HepG2 (cell line): ENCODE measurements at regions not wholly inside any gene's neighbourhood (a gene's known extent, or its start where the extent isn't known, plus 50 kb on each side); places are given as distances from the start of the nearest gene placed in this dataset.

Experiments used
- ATAC-seq: fragments of 200-7000 bp; cut with Tn5 transposase; 3 replicates; pipeline ENCODE4 v1.9.1; 2020; ENCODE audit warnings: mild to moderate bottlenecking, moderate library complexity
- BruUV-seq: library from RNA; stranded (reverse); fragments of 400-500 nt; replicated peaks from 2 replicates; lab custom pipeline; 2021; lab: Mats Ljungman, UMichigan
- CTCF ChIA-PET: fragments of 300-600 bp; formaldehyde crosslinking; extraction: SDS; loops from one replicate; lab custom pipeline; 2021; ENCODE audit warnings: low total read pairs, inconsistent platforms, low intra/inter-chr PET ratio; lab: Yijun Ruan, JAX
- POLR2A ChIA-PET: fragments of 350-600 bp; sonication (Branson Sonifier 250); formaldehyde crosslinking; loops from one replicate; lab custom pipeline; 2020; ENCODE audit warnings: antibody characterized with exemption, inconsistent platforms; lab: Yijun Ruan, JAX
- DNase-seq: peaks from one replicate; pipeline ENCODE4 v3.0.0-alpha.2; 2015; ENCODE audit warnings: low spot score
- FAIRE-seq: peaks from 3 replicates; lab custom pipeline; 2011; peaks lifted over from hg19 to GRCh38; lab: Jason Lieb, UNC
- H2AFZ ChIP-seq: one replicate; pipeline ENCODE4 v1.6.1; 2011; ENCODE audit warnings: low read length, inconsistent platforms
- H3K27ac ChIP-seq: fragments of 300-600 bp; 3 replicates; pipeline ENCODE4 v1.8.0; 2011; ENCODE audit warnings: mixed run types, mild to moderate bottlenecking, mixed read lengths, low read length, inconsistent platforms; ENCODE audit not compliant: insufficient read depth; ENCODE audit errors: extremely low read length
- H3K27me3 ChIP-seq, 2 experiments: fragments of 200-600 bp in 1 of 2; 2 replicates in 1 of 2; 3 replicates in 1 of 2; pipeline versions ENCODE4 v1.6.0 to v1.8.0; 2011; ENCODE audit warnings: low read length in 2 of 2, mild to moderate bottlenecking in 2 of 2, moderate library complexity in 2 of 2, inconsistent platforms in 1 of 2; ENCODE audit not compliant: insufficient read depth in 2 of 2, control insufficient read depth in 1 of 2
- H3K36me3 ChIP-seq, 2 experiments: fragments of 200-600 bp in 1 of 2; replicated peaks in 1 of 2; 2 replicates in 1 of 2; 3 replicates in 1 of 2; pipeline versions ENCODE4 v1.5.1 to v1.8.0; 2011; ENCODE audit warnings: low read length in 2 of 2, inconsistent platforms in 1 of 2; ENCODE audit not compliant: insufficient read depth in 2 of 2, control insufficient read depth in 1 of 2
- H3K4me1 ChIP-seq: 2 replicates; pipeline ENCODE4 v1.5.1; 2012; ENCODE audit warnings: low read length, inconsistent platforms; ENCODE audit not compliant: insufficient read depth
- H3K4me2 ChIP-seq: 2 replicates; pipeline ENCODE4 v1.6.0; 2011; ENCODE audit warnings: low read depth, low read length, inconsistent platforms
- H3K4me3 ChIP-seq, 3 experiments: fragments of 200-600 bp in 1 of 3; sonication (generic), shearing (Covaris generic) in 1 of 3; replicated peaks in 1 of 3; 2 replicates each; pipeline ENCODE4 v1.5.1; 2011 to 2016; ENCODE audit warnings: low read length in 3 of 3, inconsistent platforms in 2 of 3, low read depth in 2 of 3, mild to moderate bottlenecking in 2 of 3, control low read depth in 1 of 3, mixed read lengths in 1 of 3; ENCODE audit not compliant: insufficient read depth in 1 of 3
- H3K79me2 ChIP-seq: one replicate; pipeline ENCODE4 v1.6.1; 2011; ENCODE audit warnings: low read length, inconsistent platforms; ENCODE audit not compliant: insufficient read depth
- H3K9ac ChIP-seq: 2 replicates; pipeline ENCODE4 v1.6.0; 2011; ENCODE audit warnings: mild to moderate bottlenecking, low read depth, low read length, inconsistent platforms; ENCODE audit not compliant: insufficient read depth
- H3K9me3 ChIP-seq: 2 replicates; pipeline ENCODE4 v1.5.1; 2012; ENCODE audit warnings: mild to moderate bottlenecking, low read length
- H4K20me1 ChIP-seq: 2 replicates; pipeline ENCODE4 v1.6.0; 2011; ENCODE audit warnings: inconsistent platforms, mild to moderate bottlenecking, low read length, moderate library complexity; ENCODE audit not compliant: insufficient read depth
- ARID3A ChIP-seq: IDR thresholded peaks from 2 replicates; pipeline ENCODE4 v1.6.1; 2012; ENCODE audit warnings: low read depth, low read length, improper control_type of control experiment
- ATF3 ChIP-seq: sonication (generic); formaldehyde crosslinking; IDR thresholded peaks from 2 replicates; pipeline ENCODE4 v1.4.0; 2020; ENCODE audit warnings: missing genetic modification reagents
- BCLAF1 ChIP-seq: fragments of 450-650 bp; IDR thresholded peaks from 2 replicates; pipeline ENCODE4 v1.6.1; 2017; ENCODE audit warnings: mild to moderate bottlenecking
- CEBPZ ChIP-seq: IDR thresholded peaks from 2 replicates; pipeline ENCODE4 v1.6.1; 2012; ENCODE audit warnings: low read length, improper control_type of control experiment
- CHD4 ChIP-seq: fragments of 200-600 bp; sonication (generic); IDR thresholded peaks from 2 replicates; pipeline ENCODE4 v1.7.0; 2017; ENCODE audit warnings: mild to moderate bottlenecking, low read length, borderline replicate concordance
- ETS1 ChIP-seq: sonication (generic); formaldehyde crosslinking; IDR thresholded peaks from 2 replicates; pipeline ENCODE4 v1.4.0; 2020; ENCODE audit warnings: missing genetic modification reagents
- HBP1 ChIP-seq: IDR thresholded peaks from 2 replicates; pipeline ENCODE4 v1.6.1; 2016; ENCODE audit warnings: low read depth, control low read depth
- HOXA7 ChIP-seq: sonication (generic); formaldehyde crosslinking; IDR thresholded peaks from 2 replicates; pipeline ENCODE4 v1.8.1; 2022; ENCODE audit warnings: mild to moderate bottlenecking, missing genetic modification reagents, moderate library complexity
- RCOR2 ChIP-seq: IDR thresholded peaks from 2 replicates; pipeline ENCODE4 v1.6.1; 2016; ENCODE audit warnings: missing biosample characterization, missing genetic modification reagents
- SMAD3 ChIP-seq: sonication (generic); formaldehyde crosslinking; IDR thresholded peaks from 2 replicates; pipeline ENCODE4 v1.4.0; 2020; ENCODE audit warnings: missing genetic modification reagents
- SOX13 ChIP-seq, 3 experiments: fragments of 450-650 bp in 1 of 3; sonication (generic) in 1 of 3; formaldehyde crosslinking in 1 of 3; IDR thresholded peaks in 2 of 3; conservative IDR thresholded peaks in 1 of 3; 2 replicates each; pipeline versions ENCODE4 v1.5.0 to v1.6.1; 2016 to 2020; ENCODE audit warnings: antibody characterized with exemption in 1 of 3, mild to moderate bottlenecking in 1 of 3, missing compliant biosample characterization in 1 of 3, missing genetic modification reagents in 1 of 3, moderate library complexity in 1 of 3
- SPEN ChIP-seq: sonication (generic); formaldehyde crosslinking; IDR thresholded peaks from 2 replicates; pipeline ENCODE4 v1.5.1; 2020; ENCODE audit warnings: low read depth, mild to moderate bottlenecking, missing genetic modification reagents
- ZNF343 ChIP-seq: sonication (generic); formaldehyde crosslinking; IDR thresholded peaks from 2 replicates; pipeline ENCODE4 v1.4.0; 2020; ENCODE audit warnings: mild to moderate bottlenecking, missing genetic modification reagents
- WGBS: methylation state at CpG from one replicate; pipeline ENCODE4 v1.1.6; 2017; ENCODE audit warnings: low lambda C conversion rate; 5-methylcytosine and 5-hydroxymethylcytosine counted together
- in situ Hi-C: cut with HindIII; loops from 2 replicates; pipeline ENCODE4 v1.10.0; 2017; ENCODE audit warnings: low pct_unique_long_range_greater_than_20kb; ENCODE audit not compliant: extremely low pct_ligation_motif_present
- intact Hi-C: fragments of 100-400 bp; cut with micrococcal nuclease; formaldehyde crosslinking; loops from one replicate; pipeline ENCODE4 v1.10.0; 2022; ENCODE audit not compliant: unreplicated experiment

- TF ChIP-seq SPEN (CRISPR knock-in tag), result no peak
- TF ChIP-seq BCLAF1, result no peak
- TF ChIP-seq RCOR2 (CRISPR knock-in tag), result no peak
- no peak for TF ChIP-seq ZNF343 (CRISPR knock-in tag)
- TF ChIP-seq HBP1, result no peak
- TF ChIP-seq SMAD3 (CRISPR knock-in tag), result no peak
- TF ChIP-seq ATF3 (CRISPR knock-in tag), result no peak
- no peak for TF ChIP-seq ETS1 (CRISPR knock-in tag)
These were observed 322.5 kb downstream of the EN1 start (continued) for GRCh38 chr2:118524911-118525310.

- in situ Hi-C loops (no loop called here), intact Hi-C loops (no loop called here)
- no peaks in the 10 kb centered on the region for H3K79me2 ChIP-seq
- BruUV-seq, result no TSS peak
- no peak for FAIRE-seq
- ChIA-PET POLR2A (no interaction called here), CTCF (no interaction called here)
- no peaks in the 10 kb centered on the region for H3K36me3 ChIP-seq
- no peak overlapping the region for H3K9ac ChIP-seq
- no peaks in the 10 kb centered on the region for H3K27me3 ChIP-seq
- H3K4me2 ChIP-seq, result no peak overlapping the region
- peaks cover 33% of the 10 kb centered on the region for H3K9me3 ChIP-seq
- no peak overlapping the region for H3K4me3 ChIP-seq
- H3K4me1 ChIP-seq, result no peaks in the 10 kb centered on the region
- no peak overlapping the region for H2AFZ ChIP-seq
- no peaks in the 10 kb centered on the region for H4K20me1 ChIP-seq
- WGBS, result 22% methylated on average over 3 of the region's 3 CpGs
- no peak for DNase-seq
- ATAC-seq, result no peak
- H3K27ac ChIP-seq, result no peak overlapping the region
- TF ChIP-seq HOXA7 (CRISPR knock-in tag) (no peak), SOX13 (IDR thresholded peaks at IDR 0.05) (no peak), SOX13 (CRISPR knock-in tag; conservative IDR thresholded peaks at IDR 0.05 in 1 of 2, IDR thresholded peaks at IDR 0.05 in 1 of 2) (no peak), CEBPZ (no peak), CHD4 (no peak), ARID3A (no peak)
These were observed 323.7 kb downstream of the EN1 start for GRCh38 chr2:118523761-118524160.
